Stimulated activated CD4-positive, alpha-beta T cell treated with anti-CD3 and anti-CD28 coated beads, Interleukin-2, amount 100 ng/mL, for 24 hours (primary cell): ENCODE measurements at regions not wholly inside any gene's neighbourhood (a gene's known extent, or its start where the extent isn't known, plus 50 kb on each side); places are given as distances from the start of the nearest gene placed in this dataset.
A peak's percentile ranks its signal among the peaks of the same experiment; 100 is the strongest.

Experiments
- DNase-seq, 2 donors: peaks; one replicate each; pipeline ENCODE4 v3.0.0-alpha.2; 2020

DNA sequence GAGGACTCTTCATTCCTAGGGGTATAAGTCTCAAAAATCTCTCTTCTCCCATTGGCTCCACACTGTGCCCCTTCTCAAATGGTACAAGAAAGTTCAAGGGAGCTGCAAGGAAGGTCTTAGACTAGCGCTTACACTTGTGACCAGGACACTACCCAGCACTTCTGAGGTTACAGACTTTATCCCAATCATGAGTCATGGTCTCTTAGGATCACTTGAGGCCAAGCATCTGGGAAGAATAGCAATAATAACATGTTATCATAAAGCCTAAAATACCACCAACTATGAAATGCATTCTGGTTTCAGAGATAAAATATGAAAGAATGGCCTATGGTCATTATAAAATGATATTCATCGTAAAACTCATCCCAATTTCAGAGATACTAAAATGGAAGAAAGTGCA, 309.9 kb upstream of the PKDCC start:
- no peak for DNase-seq

DNA sequence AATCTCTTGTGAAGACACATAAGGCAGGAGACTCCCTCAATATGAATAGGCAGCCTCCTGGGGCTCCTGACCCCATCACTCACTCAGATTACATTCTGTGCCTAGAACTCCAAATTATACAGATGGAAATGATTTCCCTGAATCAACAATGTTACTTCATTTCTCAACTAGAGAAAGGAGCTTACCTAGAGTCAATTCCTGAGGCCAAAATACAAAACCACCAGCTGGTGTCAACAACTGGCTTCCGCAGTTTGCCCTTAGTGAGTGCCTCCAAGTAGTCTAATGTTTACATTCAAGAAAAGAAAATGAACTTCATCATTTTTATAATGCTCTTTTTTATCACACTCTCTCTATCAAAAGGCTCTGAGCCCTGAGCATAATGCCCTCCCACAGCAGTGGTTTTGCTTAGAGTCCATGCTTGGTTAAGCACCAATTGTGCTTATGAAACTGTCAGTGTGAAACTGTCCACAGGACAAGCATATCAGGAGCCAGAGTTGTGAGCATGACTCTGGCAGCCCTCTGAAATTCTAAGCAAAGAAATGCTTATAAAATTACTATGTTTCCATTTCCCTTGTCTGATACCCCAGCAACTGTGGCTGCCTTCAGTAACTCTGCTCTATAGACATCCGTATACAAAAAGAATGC, 305.7 kb upstream of the PKDCC start:
- no peak for DNase-seq

DNA sequence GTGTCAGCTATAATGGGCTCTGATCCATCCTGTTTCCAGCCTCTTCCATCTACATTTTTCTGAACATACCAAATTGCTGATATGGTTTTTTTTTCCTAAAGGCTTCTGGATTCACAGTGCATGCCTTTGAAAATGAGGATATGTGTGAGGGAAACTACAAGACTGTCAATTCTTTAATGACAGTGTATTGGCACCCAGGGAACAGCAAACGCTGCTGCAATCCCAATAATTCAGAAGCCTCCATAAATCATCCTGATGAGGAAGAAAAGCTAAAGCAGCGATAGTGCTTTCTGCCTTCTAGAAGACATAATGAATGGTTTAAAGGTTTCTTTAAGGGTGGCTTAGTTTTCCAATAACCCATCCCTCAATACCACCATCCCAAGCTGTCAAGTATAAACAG, 304.5 kb upstream of the PKDCC start:
- no peak for DNase-seq

DNA sequence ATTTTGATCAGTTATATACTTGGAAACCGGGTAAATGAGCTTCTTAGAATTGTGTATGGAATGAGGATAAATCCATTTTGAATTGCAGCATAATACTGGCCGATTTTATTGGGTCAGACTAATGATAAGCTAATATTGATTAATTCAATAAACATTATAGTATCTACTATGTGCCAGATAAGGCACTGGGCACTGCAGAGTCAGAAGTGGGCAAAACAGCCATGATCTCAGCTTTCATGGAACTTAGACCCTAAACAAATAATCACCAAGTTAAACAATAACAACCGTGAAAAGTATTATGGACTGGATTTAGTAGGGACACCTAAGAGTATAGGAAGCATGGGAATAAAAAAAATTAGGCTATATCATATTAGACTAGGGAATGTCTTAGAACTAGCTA, 297.0 kb upstream of the PKDCC start:
- DNase-seq, result no peak

DNA sequence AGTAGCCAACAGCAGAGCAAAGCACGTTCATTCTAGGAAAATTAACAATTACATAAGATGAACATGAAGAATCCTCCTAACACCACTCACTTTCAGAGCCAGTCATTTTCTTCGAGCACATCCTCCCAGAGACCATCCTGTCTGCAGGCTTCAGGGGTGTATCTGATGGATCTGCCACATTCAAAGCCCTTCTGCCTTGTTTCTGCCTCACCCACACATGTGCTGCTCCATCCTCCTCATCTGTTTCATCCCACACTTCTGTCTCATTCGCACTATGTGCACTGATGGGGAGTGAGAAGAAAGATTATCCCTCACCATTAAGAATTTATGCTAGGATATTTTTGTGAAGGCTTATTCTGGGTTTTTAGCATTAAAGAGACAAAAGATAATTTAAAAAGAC, 287.9 kb upstream of the PKDCC start:
- DNase-seq, result no peak

DNA sequence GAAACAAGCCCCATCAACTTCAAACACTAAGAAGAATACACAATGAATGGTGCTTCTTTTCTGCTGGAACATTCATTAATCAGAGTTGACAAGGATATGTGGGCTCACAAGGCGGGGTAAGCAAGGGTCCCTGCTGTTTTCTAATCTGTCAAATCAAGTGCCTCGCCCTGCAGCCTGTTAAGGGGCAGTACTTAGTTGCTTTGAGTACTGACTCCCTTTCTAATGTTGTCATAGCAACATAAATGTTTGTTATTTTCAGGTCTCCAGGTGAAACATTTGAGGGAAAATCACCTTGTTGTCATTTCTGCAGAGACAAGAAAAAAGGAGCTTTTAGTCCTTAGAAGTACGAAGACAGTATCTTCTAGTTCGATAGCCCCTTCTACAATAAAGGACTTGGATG, 284.7 kb upstream of the PKDCC start:
- no peak for DNase-seq

DNA sequence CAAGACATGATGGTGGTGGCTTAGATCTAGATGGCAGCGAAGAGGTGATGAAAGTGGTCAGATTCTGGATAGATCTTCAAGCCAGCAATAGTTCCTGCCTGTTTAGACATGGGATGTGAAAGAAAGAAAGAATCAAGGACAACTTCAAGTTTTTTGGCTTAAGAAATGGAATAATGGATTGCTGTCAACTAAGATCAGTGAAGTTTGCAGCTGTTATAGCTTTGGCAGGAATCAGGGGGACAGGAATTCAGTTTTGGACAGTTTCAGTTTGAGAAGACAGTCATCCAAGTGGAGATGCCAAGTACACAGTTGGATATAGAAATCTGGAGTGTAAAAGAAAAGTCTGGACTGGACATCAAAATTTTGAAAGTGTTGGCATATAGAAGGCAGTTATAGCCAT, 283.7 kb upstream of the PKDCC start:
- DNase-seq, result no peak

DNA sequence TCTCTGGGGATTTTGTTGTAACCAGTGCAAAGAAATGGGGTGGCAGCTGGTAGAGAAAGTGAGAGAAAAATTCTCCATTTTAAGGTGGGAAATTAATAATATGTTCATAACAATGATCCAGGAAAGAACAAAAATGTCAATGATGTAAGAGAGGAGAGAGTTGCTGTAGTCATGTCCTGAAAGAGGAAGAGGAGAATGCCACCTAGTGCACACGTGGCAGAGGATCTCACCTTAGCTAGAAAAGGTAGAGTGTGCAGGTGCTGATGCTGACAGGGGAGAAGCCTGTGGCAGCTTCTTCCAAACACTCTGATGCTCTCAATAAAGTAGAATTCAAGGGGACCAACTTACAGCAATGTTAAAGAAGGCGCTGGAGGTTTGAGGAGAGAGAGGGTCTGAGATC, 282.9 kb upstream of the PKDCC start:
- no peak for DNase-seq

DNA sequence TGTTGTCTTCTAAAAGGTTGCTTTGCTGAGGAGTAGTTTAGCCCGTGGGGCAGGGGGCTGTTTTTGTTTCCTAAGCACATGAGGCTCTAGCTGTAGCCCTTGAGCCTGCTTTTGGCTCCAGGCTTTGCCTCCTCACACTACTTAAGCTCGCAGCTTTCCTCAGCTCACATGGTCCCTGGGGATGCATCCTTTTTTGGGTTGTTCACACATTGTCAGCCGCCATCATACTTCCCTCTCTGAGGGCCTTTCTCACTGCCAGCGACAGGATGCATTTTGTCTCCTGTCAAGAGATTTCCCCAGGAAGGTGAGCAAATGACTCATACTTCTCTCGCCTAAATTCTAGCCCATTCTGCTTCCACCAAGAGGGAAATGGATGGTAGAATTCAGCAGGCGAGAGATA, 279.5 kb upstream of the PKDCC start:
- no peak for DNase-seq

DNA sequence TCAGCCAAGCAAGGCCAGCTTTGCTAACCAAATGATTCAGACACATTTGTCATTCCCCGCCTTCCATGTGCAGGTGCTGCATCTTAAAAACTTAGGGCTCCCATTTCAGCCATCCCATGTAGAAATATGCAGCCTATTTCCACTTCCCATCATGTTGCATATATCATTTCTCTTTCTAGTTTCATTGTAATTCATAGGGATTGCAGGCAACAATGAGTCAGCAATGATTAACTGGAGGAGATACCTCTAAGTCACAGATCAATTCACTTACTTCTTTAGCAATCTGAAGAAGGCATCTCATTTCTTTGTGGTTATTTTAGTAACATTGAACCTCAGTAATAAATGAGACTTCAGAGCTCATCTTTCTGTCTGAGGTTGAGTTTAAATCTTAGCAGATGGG, 276.1 kb upstream of the PKDCC start:
- DNase-seq, result no peak

DNA sequence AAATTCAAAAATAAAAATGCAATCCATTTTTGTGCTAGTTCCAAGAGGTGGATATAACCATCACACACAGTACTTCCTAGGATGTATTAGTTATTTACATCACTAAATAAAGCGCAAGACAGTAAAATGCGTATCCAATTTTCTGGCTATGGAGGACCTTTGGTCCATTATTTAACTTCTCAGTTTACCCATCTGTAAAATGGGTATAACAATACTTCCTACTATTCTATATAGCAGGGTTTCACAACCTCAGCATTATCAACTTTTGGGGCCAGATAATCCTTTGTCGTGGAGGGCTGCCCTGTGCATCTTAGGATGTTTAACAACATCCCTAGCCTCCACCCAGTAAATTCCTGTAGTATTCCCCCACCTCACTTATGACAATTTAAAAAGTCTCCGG, 275.1 kb upstream of the PKDCC start:
- no peak for DNase-seq

DNA sequence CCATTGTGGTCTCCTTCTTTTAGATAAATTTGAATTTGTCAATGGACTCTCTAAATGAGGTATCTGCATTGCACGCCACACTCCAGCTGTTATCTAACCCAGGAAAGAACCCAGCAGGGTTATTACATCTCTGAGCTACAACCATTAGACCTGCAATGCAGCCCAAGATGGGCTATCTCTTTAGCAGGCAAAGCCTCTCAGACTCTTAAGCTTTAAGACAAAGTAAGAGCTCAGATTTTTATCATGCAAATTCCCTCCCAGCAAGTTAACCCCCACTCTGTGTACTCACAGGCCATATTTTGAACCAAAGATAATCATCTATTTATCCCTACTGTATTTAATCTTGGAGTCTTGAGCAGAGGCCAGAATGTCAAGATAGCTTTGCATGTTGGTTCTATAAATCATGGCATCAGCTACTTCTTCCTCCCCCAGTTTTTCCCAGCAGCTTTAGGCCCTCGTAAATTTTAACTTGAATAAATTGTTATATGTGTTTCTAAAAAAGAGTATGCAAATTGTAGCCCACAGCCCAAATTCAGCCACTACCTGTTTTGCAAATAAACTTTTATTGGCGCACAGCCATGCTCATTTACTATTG, 273.7 kb upstream of the PKDCC start:
- DNase-seq, result no peak

DNA sequence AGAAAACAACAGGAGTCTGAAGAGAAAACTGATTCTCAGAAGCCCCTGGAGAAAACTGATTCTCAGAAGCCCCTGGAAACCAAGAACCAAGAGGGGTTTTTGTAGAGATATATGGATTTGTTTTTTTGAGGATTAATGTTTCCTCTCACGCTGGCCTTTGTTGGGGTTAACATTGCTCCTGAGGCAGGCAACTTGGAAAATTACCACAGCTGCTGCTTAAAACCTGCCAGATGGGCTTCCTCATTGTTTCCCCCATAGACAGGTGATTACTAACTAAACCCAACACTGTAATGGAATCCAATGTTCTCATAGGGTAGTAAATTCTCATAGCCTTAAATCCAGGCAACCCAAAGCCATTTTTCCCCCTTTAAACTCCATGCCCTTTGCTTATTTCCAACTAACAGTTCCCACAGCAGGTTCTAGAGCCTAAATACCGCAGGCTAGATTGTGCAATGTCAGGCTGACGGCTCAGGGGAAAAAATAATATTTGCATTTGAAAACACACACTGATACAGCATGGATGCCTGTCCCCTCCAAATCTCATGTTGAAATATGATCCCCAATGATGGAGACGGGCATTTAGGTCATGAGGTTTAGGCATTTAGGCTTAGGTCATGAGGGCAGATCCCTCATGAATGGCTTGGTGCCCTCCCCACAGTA, 272.3 kb upstream of the PKDCC start:
- DNase-seq, result no peak

DNA sequence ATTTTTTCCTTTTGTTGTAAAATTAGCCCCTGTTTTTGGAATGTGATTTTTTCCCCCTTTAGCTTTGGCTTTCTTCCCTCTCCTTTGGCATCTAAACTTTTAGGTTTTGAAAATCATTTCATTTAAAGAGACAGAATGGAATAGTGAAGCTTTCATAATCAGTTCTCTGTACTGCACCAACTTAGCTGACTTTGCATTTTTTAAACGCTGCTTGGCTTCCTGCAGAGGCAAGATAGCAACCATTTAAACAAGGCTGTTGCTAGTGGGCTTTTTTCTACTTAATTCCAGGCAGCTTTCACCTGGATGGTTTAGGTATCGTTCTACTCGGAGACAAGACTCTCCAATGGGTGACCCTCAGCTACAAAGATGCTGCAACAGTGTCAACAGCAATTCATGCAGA, 267.9 kb upstream of the PKDCC start:
- DNase-seq, result no peak

DNA sequence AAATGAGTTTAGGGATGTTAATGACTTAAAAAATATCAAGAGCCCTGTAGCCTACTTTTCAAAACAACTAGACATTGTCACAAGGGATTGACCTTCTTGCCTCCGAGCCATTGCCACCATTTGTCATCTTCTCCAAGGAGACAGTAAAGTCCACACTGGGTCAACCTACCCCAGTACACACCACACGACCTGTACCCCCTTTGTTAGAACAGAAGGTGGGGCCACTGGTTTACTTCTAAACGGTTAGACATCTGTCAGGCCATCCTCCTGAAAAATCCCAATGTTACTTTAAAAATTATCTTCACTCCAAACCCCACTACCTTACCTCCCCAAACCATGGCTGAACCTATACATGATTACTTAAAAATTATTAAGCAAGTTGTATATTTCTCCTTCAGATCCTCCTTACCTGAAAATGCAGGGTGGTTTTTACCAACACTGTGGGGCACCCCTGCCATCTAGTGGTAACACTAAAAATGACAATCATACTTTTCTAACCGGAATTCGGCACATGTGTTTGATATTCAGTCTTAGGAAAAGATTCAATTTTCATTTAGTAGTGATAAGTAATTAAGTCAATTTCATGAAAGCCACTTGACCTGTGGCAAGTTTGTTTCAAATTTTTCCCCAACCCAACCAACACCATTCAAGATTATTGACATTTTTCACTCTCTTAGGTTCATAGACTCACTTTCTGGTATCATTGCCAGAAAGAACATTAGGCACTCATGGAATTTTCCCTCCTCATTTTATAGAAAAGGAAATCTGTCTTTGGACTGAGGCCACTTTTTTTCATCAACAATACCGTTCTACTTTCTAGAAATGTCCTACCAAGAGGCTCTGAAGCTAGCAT, 265.3 kb upstream of the PKDCC start:
- peak; percentile 28 to 33 for DNase-seq

DNA sequence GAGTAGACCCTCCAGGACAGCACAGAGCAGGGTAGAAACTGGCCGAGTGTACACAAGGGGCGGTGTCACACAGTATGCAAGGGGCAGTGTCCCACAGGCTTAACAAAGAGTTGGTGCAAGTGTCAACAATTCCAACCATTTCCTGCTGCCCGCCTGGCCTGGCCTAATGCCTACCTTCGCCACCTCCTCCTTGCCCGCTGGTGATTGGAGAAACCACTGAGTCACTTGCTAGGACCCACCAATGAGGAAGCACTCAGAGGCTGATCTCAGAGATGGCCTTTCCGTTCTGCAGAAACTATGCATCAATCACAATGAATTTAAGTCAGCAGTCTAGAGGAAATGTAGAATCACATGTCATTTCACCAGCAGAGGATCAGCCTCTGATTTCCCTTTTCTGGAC, 263.3 kb upstream of the PKDCC start:
- DNase-seq, result no peak

DNA sequence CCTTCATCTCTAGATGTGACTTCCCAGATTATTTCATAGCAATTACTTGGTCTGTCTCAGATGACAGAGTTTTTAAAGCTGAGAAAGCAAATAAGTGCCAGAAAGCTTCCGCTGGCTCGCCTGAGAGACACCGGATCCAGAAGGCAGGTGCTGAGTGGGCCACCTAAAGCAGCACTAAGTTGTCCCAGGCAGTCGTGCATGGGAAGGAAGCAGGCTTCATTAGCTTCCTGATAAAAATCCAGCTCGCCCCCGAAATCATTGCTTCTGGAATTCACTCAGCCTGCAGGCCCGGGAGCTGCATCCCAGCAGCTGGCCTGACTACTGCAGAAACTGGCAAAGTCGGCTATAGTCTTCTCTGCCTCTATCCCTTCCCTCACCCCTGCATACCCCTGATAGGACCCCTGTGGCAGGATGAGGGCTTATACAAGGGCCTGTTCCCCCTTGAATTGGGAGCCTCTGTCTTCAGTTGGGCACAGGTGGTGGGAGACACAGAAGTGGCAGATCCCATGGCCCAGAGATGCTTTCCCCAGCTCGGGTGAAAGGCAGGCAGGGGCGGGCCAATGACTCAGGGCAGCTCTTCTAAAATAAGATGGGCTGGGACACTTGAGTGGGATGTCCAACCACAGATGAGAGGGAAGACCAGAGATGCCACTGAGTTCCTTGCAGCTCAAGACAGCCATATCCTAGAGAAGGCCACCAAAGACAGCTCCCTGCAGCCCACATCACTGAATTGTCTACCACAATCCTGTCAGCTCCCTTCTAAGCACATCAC, 262.4 kb upstream of the PKDCC start:
- DNase-seq, result no peak

DNA sequence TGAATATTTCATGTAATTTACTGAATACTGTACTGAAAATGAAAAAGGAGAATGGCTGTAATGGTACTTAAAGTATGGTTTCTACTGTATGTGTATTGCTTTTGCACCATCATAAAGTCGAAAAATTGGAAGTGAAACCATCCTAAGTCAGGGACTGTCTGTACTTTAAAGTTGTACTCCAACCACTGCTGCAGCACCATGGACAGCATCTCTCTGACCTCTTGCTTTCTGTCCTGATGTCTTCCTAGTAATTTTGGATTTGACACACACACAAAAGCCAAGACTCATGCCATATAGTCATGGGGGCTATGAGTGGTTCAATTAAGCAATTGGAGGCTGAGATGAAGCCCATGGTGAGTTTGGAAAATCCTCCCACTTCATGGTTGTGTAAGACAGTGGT, 256.3 kb upstream of the PKDCC start:
- DNase-seq, result peak in 1 of 2 donors; percentile 6

DNA sequence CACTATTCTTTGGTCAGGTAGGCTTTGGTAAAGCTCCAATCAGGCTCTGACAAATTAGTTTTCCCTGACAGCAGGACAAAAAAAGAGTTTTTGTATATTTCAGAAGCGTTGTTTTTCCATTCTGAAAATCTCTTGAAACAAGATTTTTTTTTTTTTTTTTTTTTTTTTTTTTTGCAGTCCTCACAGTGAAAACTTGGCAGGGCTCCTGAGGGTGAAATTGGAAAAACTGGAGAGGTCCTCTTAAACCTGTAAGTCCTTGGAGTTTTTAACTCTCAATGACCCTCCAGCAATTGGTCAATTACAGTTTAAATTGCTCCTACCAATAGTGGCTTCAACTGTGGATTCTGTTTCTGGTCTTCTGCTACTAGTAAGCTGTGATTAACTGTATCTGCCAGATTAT, 244.5 kb upstream of the PKDCC start:
- no peak for DNase-seq

DNA sequence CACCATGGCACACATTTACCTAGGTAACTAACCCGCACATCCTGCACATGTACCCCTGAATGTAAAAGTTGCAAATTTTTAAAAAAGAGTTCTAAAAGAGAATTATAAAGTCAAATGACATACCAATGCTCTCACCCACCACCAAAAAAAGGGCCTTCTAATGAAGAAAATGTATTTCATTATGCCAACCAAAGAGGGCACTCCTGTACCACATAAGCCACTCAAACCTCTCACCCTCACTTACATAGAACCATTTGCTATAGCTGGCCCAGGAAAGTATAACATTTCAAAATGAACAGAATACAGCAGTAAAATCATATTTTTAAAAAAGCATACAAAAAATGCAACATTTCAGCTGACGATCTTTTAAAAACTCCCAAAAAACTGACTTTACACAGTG, 241.5 kb upstream of the PKDCC start:
- no peak for DNase-seq

DNA sequence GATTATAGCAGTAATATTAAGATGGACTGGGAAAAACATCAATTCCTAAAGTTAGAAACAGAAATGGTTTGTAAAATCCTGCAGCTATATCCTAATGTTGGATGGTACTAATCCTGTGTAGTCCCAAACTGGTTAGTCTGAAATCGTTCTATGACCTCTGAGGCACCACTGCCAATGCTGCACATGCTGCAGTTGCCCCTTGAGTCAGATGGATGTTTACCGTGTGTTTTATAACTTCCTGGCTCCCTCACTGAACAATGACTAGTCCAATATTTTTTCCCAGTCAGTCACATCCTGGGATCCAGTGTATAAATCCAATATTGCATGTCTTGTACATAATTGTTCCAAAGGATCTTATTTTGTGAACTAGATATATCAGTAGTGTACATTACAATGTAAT, 226.7 kb upstream of the PKDCC start:
- no peak for DNase-seq

DNA sequence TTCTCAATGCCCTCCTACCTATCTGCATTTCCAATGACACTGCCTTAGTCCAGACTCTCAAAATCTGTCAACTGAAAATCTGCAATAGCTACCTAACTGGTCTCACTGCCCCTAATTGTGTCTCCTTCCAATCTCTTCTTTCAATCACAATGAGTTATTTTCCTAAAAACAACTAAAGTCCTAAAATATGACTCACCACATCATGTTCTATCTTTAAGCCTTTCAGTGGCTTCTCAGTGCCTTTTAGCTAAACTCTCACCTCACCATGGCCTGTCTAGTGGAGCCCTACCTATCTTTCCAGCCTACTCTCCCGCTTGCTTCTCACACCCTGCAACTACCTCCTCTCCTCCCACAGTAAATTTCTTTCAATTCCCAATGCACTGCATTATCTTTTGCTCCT, 220.9 kb upstream of the PKDCC start:
- DNase-seq, result no peak

DNA sequence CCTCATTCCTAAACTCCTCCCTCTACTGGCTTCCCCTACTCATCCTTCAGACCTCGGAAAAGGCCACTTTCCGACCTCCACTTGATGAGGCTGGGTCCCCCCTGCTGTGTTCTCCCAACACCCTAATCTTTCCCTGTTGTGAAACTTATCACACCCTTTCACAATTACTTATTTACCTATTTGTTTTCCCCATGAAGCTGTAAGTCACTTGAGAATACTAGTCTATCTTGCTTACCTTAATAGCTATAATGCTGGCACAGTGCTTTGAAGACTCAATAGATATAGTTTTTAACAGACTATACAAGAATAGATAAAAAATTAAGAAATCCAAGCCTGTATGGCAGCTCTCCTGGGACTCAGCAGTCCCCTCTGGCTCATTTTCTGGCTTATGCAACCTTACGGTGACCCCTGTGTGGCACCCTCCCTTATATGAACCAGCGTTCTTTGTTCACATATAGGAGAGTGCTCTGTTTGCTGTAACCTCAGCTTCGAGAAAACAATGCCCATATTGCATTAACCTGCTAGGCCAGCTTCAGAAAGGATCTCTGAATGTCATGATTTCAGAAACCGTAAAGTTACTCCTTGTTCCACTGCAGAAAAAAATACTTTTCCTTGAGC, 220.4 kb upstream of the PKDCC start:
- no peak for DNase-seq
